IMR-90 (cell line): ENCODE measurements at regions not wholly inside any gene's neighbourhood (a gene's known extent, or its start where the extent isn't known, plus 50 kb on each side); places are given as distances from the start of the nearest gene placed in this dataset.

Experiments used
- ATAC-seq: fragments of 200-7000 bp; cut with Tn5 transposase; 2 replicates; pipeline ENCODE4 v1.9.1; 2020; ENCODE audit warnings: low read depth, mild to moderate bottlenecking, moderate library complexity
- BruUV-seq: library from RNA; stranded (reverse); fragments of 400-500 nt; replicated peaks from 2 replicates; lab custom pipeline; 2021; lab: Mats Ljungman, UMichigan
- CTCF ChIA-PET: fragments of 300-600 bp; formaldehyde crosslinking; extraction: SDS; loops from one replicate; lab custom pipeline; 2021; ENCODE audit warnings: antibody characterized with exemption; lab: Yijun Ruan, JAX
- POLR2A ChIA-PET: fragments of 300-600 bp; sonication (Branson Sonifier 250); formaldehyde crosslinking; loops from one replicate; lab custom pipeline; 2022; ENCODE audit warnings: antibody characterized with exemption; ENCODE audit not compliant: unreplicated experiment; lab: Charles Lee
- DNase-seq: peaks from one replicate; pipeline ENCODE4 v3.0.0; 2013
- H2AFZ ChIP-seq: replicated peaks from 2 replicates; pipeline ENCODE3; 2013; ENCODE audit warnings: low read length, mild to moderate bottlenecking; ENCODE audit not compliant: poor library complexity
- H2AK5ac ChIP-seq: 2 replicates; pipeline ENCODE4 v1.6.1; 2013; ENCODE audit warnings: low read depth, low read length, inconsistent platforms
- H2AK9ac ChIP-seq: replicated peaks from 2 replicates; pipeline ENCODE3; 2013; ENCODE audit warnings: mild to moderate bottlenecking, low read depth, low read length, moderate library complexity; ENCODE audit not compliant: poor library complexity
- H2BK120ac ChIP-seq: 2 replicates; pipeline ENCODE4 v1.6.1; 2013; ENCODE audit warnings: low read depth, low read length, inconsistent platforms
- H2BK15ac ChIP-seq: 3 replicates; pipeline ENCODE4 v1.6.1; 2013; ENCODE audit warnings: low read depth, low read length, inconsistent platforms
- H2BK20ac ChIP-seq: 2 replicates; pipeline ENCODE4 v1.6.1; 2013; ENCODE audit warnings: low read depth, mild to moderate bottlenecking, inconsistent platforms, low read length, moderate library complexity
- H2BK5ac ChIP-seq: 2 replicates; pipeline ENCODE4 v1.6.1; 2013; ENCODE audit warnings: mild to moderate bottlenecking, low read depth, low read length, inconsistent platforms; ENCODE audit not compliant: poor library complexity, severe bottlenecking
- H3K14ac ChIP-seq: replicated peaks from 2 replicates; pipeline ENCODE4 v1.6.1; 2013; ENCODE audit warnings: low read depth, low read length, inconsistent platforms
- H3K18ac ChIP-seq: 2 replicates; pipeline ENCODE4 v1.6.1; 2013; ENCODE audit warnings: low read depth, low read length, control low read depth
- H3K23ac ChIP-seq: 2 replicates; pipeline ENCODE4 v1.6.1; 2013; ENCODE audit warnings: low read depth, low read length, inconsistent platforms
- H3K27ac ChIP-seq: 2 replicates; pipeline ENCODE4 v1.5.1; 2013; ENCODE audit warnings: mild to moderate bottlenecking, control low read depth, low read length; ENCODE audit not compliant: insufficient read depth
- H3K27me3 ChIP-seq: 2 replicates; pipeline ENCODE4 v1.6.1; 2013; ENCODE audit warnings: low read length; ENCODE audit not compliant: control insufficient read depth, insufficient read depth
- H3K36me3 ChIP-seq: 2 replicates; pipeline ENCODE4 v1.6.1; 2013; ENCODE audit warnings: low read length, mixed read lengths; ENCODE audit not compliant: control insufficient read depth, insufficient read depth
- H3K4ac ChIP-seq: 2 replicates; pipeline ENCODE4 v1.6.1; 2013; ENCODE audit warnings: low read depth, low read length, inconsistent platforms
- H3K4me1 ChIP-seq: 2 replicates; pipeline ENCODE4 v1.6.1; 2013; ENCODE audit warnings: low read length, mixed read lengths; ENCODE audit not compliant: control insufficient read depth, insufficient read depth
- H3K4me2 ChIP-seq: 2 replicates; pipeline ENCODE4 v1.6.1; 2013; ENCODE audit warnings: low read depth, mild to moderate bottlenecking, control low read depth, low read length, moderate library complexity
- H3K4me3 ChIP-seq: 2 replicates; pipeline ENCODE4 v1.5.1; 2013; ENCODE audit warnings: low read depth, mild to moderate bottlenecking, control low read depth, low read length, moderate library complexity; ENCODE audit not compliant: insufficient read depth
- H3K56ac ChIP-seq: 2 replicates; pipeline ENCODE4 v1.6.1; 2013; ENCODE audit warnings: low read length, inconsistent platforms; ENCODE audit not compliant: insufficient read depth; ENCODE audit errors: extremely low read depth
- H3K79me1 ChIP-seq, 2 experiments: 2 replicates each; pipeline ENCODE4 v1.6.1; 2013; ENCODE audit warnings: low read length in 2 of 2, inconsistent platforms in 1 of 2, low read depth in 1 of 2
- H3K9ac ChIP-seq: 2 replicates; pipeline ENCODE4 v1.6.1; 2013; ENCODE audit warnings: low read depth, low read length, control low read depth
- H3K9me1 ChIP-seq: 2 replicates; pipeline ENCODE4 v1.6.1; 2013; ENCODE audit warnings: low read length, inconsistent platforms; ENCODE audit not compliant: insufficient read depth
- H3K9me3 ChIP-seq: 2 replicates; pipeline ENCODE4 v1.6.1; 2013; ENCODE audit warnings: low read length; ENCODE audit not compliant: control insufficient read depth, insufficient read depth
- H4K20me1 ChIP-seq: 2 replicates; pipeline ENCODE4 v1.6.1; 2013; ENCODE audit warnings: low read length, inconsistent platforms; ENCODE audit not compliant: insufficient read depth
- H4K5ac ChIP-seq: 2 replicates; pipeline ENCODE4 v1.6.1; 2013; ENCODE audit warnings: mild to moderate bottlenecking, low read depth, low read length, control low read depth
- H4K8ac ChIP-seq, 2 experiments: 2 replicates each; pipeline ENCODE4 v1.6.1; 2013; ENCODE audit warnings: low read depth in 2 of 2, low read length in 2 of 2, control low read depth in 1 of 2, inconsistent platforms in 1 of 2
- H4K91ac ChIP-seq: 2 replicates; pipeline ENCODE4 v1.6.1; 2013; ENCODE audit warnings: low read depth, low read length, inconsistent platforms; ENCODE audit not compliant: insufficient read depth
- CHD1 ChIP-seq: IDR thresholded peaks from 2 replicates; pipeline ENCODE4 v1.6.1; 2012; ENCODE audit warnings: low read depth, low read length, improper control_type of control experiment
- FOS ChIP-seq: fragments of 150-350 bp; IDR thresholded peaks from 2 replicates; pipeline ENCODE4 v1.6.1; 2016; ENCODE audit warnings: low read depth, low read length
- MAFK ChIP-seq: IDR thresholded peaks from 2 replicates; pipeline ENCODE4 v1.6.1; 2012; ENCODE audit warnings: low read depth, low read length, improper control_type of control experiment
- MXI1 ChIP-seq: IDR thresholded peaks from 2 replicates; pipeline ENCODE4 v1.6.1; 2012; ENCODE audit warnings: low read depth, mild to moderate bottlenecking, low read length, moderate library complexity, borderline replicate concordance
- NFE2L2 ChIP-seq: fragments of 150-350 bp; IDR thresholded peaks from 2 replicates; pipeline ENCODE4 v1.6.1; 2016; ENCODE audit warnings: low read depth, mild to moderate bottlenecking, low read length
- POLR2A ChIP-seq: IDR thresholded peaks from 2 replicates; pipeline ENCODE4 v1.6.1; 2012; ENCODE audit warnings: mild to moderate bottlenecking, low read depth, low read length
- RAD21 ChIP-seq: IDR thresholded peaks from 2 replicates; pipeline ENCODE4 v1.6.1; 2012; ENCODE audit warnings: low read length, improper control_type of control experiment
- RCOR1 ChIP-seq: IDR thresholded peaks from 2 replicates; pipeline ENCODE4 v1.6.1; 2012; ENCODE audit warnings: mild to moderate bottlenecking, low read length, improper control_type of control experiment; ENCODE audit not compliant: insufficient replicate concordance
- RFX5 ChIP-seq: IDR thresholded peaks from 2 replicates; pipeline ENCODE4 v1.8.0; 2012; ENCODE audit warnings: low read depth, mild to moderate bottlenecking, low read length, moderate library complexity
- USF2 ChIP-seq: fragments of 150-350 bp; IDR thresholded peaks from 2 replicates; pipeline ENCODE4 v1.6.1; 2017; ENCODE audit warnings: mild to moderate bottlenecking, antibody characterized with exemption, low read length, low read depth
- WGBS, 2 experiments: methylation state at CpG; one replicate each; pipeline versions ENCODE4 v1.1.5 to v1.1.7; 2013; ENCODE audit warnings: missing lambda C conversion rate in 2 of 2; ENCODE audit not compliant: insufficient read length in 1 of 2; ENCODE audit errors: extremely low coverage in 2 of 2; 5-methylcytosine and 5-hydroxymethylcytosine counted together
- dilution Hi-C: fragments of 300-500 bp; cut with HindIII; formaldehyde crosslinking; loops from one replicate; pipeline ENCODE4 v1.14.3; 2018; ENCODE audit warnings: low sequenced_read_pairs; ENCODE audit not compliant: unreplicated experiment
- in situ Hi-C: fragments of 300-500 bp; cut with MboI; formaldehyde crosslinking; loops from 3 replicates; pipeline ENCODE4 v1.14.3; 2019; ENCODE audit warnings: low sequenced_read_pairs, inconsistent platforms, mixed read lengths
- intact Hi-C: fragments of 100-400 bp; cut with micrococcal nuclease; formaldehyde crosslinking; loops from 2 replicates; pipeline ENCODE4 v1.10.0; 2022

GRCh38 chr1:59033761-59034160 lies 249.9 kb upstream of the JUN start:
- ATAC-seq, result no peak
- BruUV-seq, result no TSS peak
- Histone ChIP-seq H3K4me3 (no peak overlapping the region), H3K56ac (no peak overlapping the region), H3K9ac (no peak overlapping the region), H3K27ac (no peak overlapping the region), H3K9me1 (0 out of 2 replicates have a peak, but pooled peaks cover 4% of the 10 kb centered on the region), H3K4me1 (peaks cover 3% of the 10 kb centered on the region), H3K18ac (no peak overlapping the region), H2BK20ac (no peak overlapping the region), H2AK5ac (0 out of 2 replicates have a peak overlapping the region, but pooled peaks have one; percentile 4), H3K79me1 (no peaks in the 10 kb centered on the region), H3K23ac (no peak overlapping the region), H3K4ac (no peak overlapping the region), H4K91ac (no peak overlapping the region), H2AK9ac (no peak overlapping the region), H4K8ac (no peak overlapping the region), H3K36me3 (no peaks in the 10 kb centered on the region), H3K9me3 (no peaks in the 10 kb centered on the region), H2BK5ac (no peak overlapping the region), H3K4me2 (no peak overlapping the region), H2BK120ac (no peak overlapping the region), H4K20me1 (no peaks in the 10 kb centered on the region), H4K5ac (no peak overlapping the region), H2BK15ac (no peak overlapping the region), H3K27me3 (no peaks in the 10 kb centered on the region), H3K14ac (no peak overlapping the region), H2AFZ (no peak overlapping the region)
- no peak for DNase-seq
- dilution Hi-C loops (no loop called here), intact Hi-C loops (no loop called here), in situ Hi-C loops (no loop called here)
- ChIA-PET CTCF (no interaction called here), POLR2A (no interaction called here)
- no CpG with 5 or more reads among the region's 4 CpGs for WGBS, 2 experiments
- TF ChIP-seq POLR2A, result no peak
- TF ChIP-seq RCOR1, result no peak
- TF ChIP-seq MAFK, result no peak
- no peak for TF ChIP-seq CHD1
- no peak for TF ChIP-seq RFX5
- no peak for TF ChIP-seq FOS
- no peak for TF ChIP-seq USF2
- TF ChIP-seq RAD21, result no peak
- no peak for TF ChIP-seq MXI1
- TF ChIP-seq NFE2L2, result no peak
